Lower leg skin (tissue), 3 donors: ENCODE measurements at regions not wholly inside any gene's neighbourhood (a gene's known extent, or its start where the extent isn't known, plus 50 kb on each side); places are given as distances from the start of the nearest gene placed in this dataset.

Source experiments
- POLR2A ChIP-seq, 2 donors: fragments of 450-650 bp; IDR thresholded peaks; one replicate each; pipeline ENCODE4 v1.6.1; 2016 to 2017; ENCODE audit warnings: antibody characterized with exemption in 2 of 2, mild to moderate bottlenecking in 1 of 2, moderate library complexity in 1 of 2
- TF ChIP-seq, protein P1 (sequence below), 3 donors: fragments of 450-650 bp; IDR thresholded peaks; one replicate each; pipeline ENCODE4 v1.5.1; 2016; ENCODE audit warnings: antibody characterized with exemption in 3 of 3, mild to moderate bottlenecking in 3 of 3, moderate library complexity in 2 of 3

DNA sequence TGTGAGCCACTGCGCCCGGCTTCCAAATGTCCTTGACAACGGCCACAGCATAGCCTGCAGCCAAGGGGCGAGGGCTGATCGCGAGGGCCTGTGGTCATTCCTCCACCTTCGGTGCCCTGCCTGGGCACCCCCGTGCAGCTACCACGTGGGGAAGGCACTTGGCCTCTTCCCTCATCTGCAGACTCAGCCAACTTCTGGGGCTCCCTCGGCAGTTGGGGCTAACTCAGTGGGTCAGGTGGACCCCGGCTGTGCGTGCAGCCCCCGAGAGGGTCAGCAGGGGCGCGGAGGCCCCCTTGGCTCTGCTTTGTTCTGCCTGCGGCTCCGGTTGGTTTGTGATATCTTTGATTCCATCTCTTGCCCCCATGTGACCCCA lies 52.9 kb upstream of the BHLHE23 start:
- TF ChIP-seq, protein P1, sequence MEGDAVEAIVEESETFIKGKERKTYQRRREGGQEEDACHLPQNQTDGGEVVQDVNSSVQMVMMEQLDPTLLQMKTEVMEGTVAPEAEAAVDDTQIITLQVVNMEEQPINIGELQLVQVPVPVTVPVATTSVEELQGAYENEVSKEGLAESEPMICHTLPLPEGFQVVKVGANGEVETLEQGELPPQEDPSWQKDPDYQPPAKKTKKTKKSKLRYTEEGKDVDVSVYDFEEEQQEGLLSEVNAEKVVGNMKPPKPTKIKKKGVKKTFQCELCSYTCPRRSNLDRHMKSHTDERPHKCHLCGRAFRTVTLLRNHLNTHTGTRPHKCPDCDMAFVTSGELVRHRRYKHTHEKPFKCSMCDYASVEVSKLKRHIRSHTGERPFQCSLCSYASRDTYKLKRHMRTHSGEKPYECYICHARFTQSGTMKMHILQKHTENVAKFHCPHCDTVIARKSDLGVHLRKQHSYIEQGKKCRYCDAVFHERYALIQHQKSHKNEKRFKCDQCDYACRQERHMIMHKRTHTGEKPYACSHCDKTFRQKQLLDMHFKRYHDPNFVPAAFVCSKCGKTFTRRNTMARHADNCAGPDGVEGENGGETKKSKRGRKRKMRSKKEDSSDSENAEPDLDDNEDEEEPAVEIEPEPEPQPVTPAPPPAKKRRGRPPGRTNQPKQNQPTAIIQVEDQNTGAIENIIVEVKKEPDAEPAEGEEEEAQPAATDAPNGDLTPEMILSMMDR (IDR thresholded peaks at IDR 0.05), result no peak
- TF ChIP-seq POLR2A (IDR thresholded peaks at IDR 0.05), result no peak
